Lower lobe of right lung (tissue), 2 donors: ENCODE measurements at regions not wholly inside any gene's neighbourhood (a gene's known extent, or its start where the extent isn't known, plus 50 kb on each side); places are given as distances from the start of the nearest gene placed in this dataset.

Source experiments
- ATAC-seq, 2 donors: fragments of 200-7000 bp; cut with Tn5 transposase; one replicate each; pipeline ENCODE4 v1.9.1; 2020 to 2022; ENCODE audit warnings: mild to moderate bottlenecking in 2 of 2, moderate library complexity in 2 of 2
- DNase-seq: peaks from one replicate; pipeline ENCODE4 v3.0.0-alpha.2; 2020
- H3K27ac ChIP-seq: fragments of 200-600 bp; one replicate; pipeline ENCODE4 v1.8.0; 2022
- H3K27me3 ChIP-seq: fragments of 200-600 bp; one replicate; pipeline ENCODE4 v1.8.0; 2022; ENCODE audit warnings: low read depth
- H3K36me3 ChIP-seq: fragments of 200-600 bp; one replicate; pipeline ENCODE4 v1.8.0; 2022; ENCODE audit warnings: mild to moderate bottlenecking
- H3K4me1 ChIP-seq: fragments of 200-600 bp; one replicate; pipeline ENCODE4 v1.8.0; 2022
- H3K4me3 ChIP-seq: fragments of 200-600 bp; one replicate; pipeline ENCODE4 v1.8.0; 2022; ENCODE audit warnings: mild to moderate bottlenecking
- H3K9me3 ChIP-seq: fragments of 200-600 bp; one replicate; pipeline ENCODE4 v1.8.0; 2022
- intact Hi-C: fragments of 100-400 bp; cut with DNase I; formaldehyde crosslinking; loops from one replicate; pipeline ENCODE4 v1.11.0; 2022
- TF ChIP-seq, protein P1 (sequence below): fragments of 200-600 bp; IDR thresholded peaks from one replicate; pipeline ENCODE4 v1.8.0; 2022; ENCODE audit warnings: antibody characterized with exemption, mild to moderate bottlenecking
- donor health status: DM: no; HTN: yes; CAD: no; lungs with severe emphysema.

DNA sequence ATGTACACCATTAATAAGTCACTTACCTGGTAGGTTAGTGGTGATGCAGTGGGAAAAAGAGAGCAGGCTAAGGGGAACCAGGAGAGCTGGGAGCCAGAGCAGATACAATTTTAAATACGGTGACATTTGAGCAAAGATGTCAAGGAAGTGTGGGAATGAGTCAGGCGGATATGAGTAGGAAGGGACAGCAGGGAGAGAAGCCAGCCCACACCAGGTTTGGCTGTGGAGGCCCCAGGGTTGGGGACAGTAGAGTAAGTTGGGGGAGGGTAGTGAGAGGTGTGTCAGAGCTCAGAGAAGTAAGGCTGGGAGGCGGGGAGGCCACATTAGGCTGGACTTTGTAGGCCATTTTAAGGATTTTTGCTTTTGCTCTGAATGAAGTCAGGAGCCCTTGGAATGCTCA, 482.0 kb downstream of the DISC1 start:
- H3K4me3 ChIP-seq = no peak overlapping the region
- H3K4me1 ChIP-seq = no peaks in the 10 kb centered on the region
- no peaks in the 10 kb centered on the region for H3K36me3 ChIP-seq
- intact Hi-C loops = no loop called here
- no peak overlapping the region for H3K27ac ChIP-seq
- ATAC-seq (no peak), DNase-seq (no peak)
- no peaks in the 10 kb centered on the region for H3K27me3 ChIP-seq
- no peaks in the 10 kb centered on the region for H3K9me3 ChIP-seq
- TF ChIP-seq, protein P1, sequence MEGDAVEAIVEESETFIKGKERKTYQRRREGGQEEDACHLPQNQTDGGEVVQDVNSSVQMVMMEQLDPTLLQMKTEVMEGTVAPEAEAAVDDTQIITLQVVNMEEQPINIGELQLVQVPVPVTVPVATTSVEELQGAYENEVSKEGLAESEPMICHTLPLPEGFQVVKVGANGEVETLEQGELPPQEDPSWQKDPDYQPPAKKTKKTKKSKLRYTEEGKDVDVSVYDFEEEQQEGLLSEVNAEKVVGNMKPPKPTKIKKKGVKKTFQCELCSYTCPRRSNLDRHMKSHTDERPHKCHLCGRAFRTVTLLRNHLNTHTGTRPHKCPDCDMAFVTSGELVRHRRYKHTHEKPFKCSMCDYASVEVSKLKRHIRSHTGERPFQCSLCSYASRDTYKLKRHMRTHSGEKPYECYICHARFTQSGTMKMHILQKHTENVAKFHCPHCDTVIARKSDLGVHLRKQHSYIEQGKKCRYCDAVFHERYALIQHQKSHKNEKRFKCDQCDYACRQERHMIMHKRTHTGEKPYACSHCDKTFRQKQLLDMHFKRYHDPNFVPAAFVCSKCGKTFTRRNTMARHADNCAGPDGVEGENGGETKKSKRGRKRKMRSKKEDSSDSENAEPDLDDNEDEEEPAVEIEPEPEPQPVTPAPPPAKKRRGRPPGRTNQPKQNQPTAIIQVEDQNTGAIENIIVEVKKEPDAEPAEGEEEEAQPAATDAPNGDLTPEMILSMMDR = no peak

DNA sequence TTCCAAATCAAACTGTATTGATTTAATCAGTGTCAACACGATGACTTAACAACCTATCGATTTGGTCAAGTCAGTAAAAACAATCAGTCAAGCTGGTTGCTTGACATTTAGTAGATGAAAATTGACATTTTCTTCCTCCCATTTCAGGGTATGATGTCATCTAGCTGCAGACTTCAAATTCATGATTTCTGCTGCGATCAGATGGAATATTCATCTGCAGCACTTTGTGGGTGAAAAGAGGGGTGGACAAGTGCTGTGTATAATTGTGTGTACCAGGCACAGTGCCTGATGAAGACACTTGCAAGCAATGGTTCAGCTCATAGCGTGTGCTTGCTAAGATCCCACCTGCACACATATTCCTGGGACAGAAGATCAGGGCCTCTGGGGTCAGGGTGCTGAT, 479.8 kb downstream of the DISC1 start:
- no peaks in the 10 kb centered on the region for H3K27me3 ChIP-seq
- ATAC-seq (no peak), DNase-seq (no peak)
- intact Hi-C loops = no loop called here
- no peaks in the 10 kb centered on the region for H3K9me3 ChIP-seq
- H3K36me3 ChIP-seq = no peaks in the 10 kb centered on the region
- H3K4me1 ChIP-seq = no peaks in the 10 kb centered on the region
- no peak overlapping the region for H3K27ac ChIP-seq
- no peak overlapping the region for H3K4me3 ChIP-seq
- TF ChIP-seq, protein P1 = no peak

- TF ChIP-seq, protein P1 = no peak
- intact Hi-C loops = no loop called here
- Histone ChIP-seq H3K36me3 (no peaks in the 10 kb centered on the region), H3K27me3 (no peaks in the 10 kb centered on the region), H3K27ac (no peak overlapping the region), H3K4me3 (no peak overlapping the region), H3K4me1 (no peaks in the 10 kb centered on the region), H3K9me3 (no peaks in the 10 kb centered on the region)
- DNase-seq (no peak), ATAC-seq (no peak)
Measured at GRCh38 chr1:232105561-232105960, 479.0 kb downstream of the DISC1 start.

DNA sequence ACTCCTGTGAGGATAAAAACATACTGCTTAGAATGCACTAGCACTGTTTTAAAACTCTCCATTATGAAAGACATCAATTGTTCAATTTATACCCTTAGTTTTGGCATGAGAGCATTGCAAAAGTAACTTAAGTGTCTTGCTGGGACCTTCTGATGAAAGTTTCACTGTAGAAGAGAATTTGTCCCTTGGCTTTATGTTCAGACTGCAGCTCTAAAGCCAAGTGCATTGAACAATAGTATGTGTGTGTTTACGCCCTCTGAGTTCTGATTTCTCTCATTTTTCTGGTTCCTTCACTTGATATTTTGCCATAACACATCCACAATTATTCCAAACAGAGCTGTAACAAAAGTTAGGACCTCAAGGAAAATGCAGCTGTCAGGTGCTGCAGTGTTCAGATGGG, 474.6 kb downstream of the DISC1 start:
- no peak overlapping the region for H3K4me3 ChIP-seq
- H3K9me3 ChIP-seq = no peaks in the 10 kb centered on the region
- ATAC-seq = no peak
- no peak for DNase-seq
- no peak overlapping the region for H3K27ac ChIP-seq
- intact Hi-C loops = no loop called here
- H3K36me3 ChIP-seq = no peaks in the 10 kb centered on the region
- H3K27me3 ChIP-seq = no peaks in the 10 kb centered on the region
- TF ChIP-seq, protein P1 = no peak
- no peaks in the 10 kb centered on the region for H3K4me1 ChIP-seq

GRCh38 chr1:232096751-232097150, 470.2 kb downstream of the DISC1 start:
- DNase-seq = no peak
- intact Hi-C loops = no loop called here
- no peaks in the 10 kb centered on the region for H3K36me3 ChIP-seq
- no peaks in the 10 kb centered on the region for H3K27me3 ChIP-seq
- no peak for ATAC-seq
- no peaks in the 10 kb centered on the region for H3K4me1 ChIP-seq
- H3K27ac ChIP-seq = no peak overlapping the region
- H3K9me3 ChIP-seq = no peaks in the 10 kb centered on the region
- no peak overlapping the region for H3K4me3 ChIP-seq
- TF ChIP-seq, protein P1 = no peak
